ENCODE measurements at regions not wholly inside any gene's neighbourhood (a gene's known extent, or its start where the extent isn't known, plus 50 kb on each side); places are given as distances from the start of the nearest gene placed in this dataset.

DNA sequence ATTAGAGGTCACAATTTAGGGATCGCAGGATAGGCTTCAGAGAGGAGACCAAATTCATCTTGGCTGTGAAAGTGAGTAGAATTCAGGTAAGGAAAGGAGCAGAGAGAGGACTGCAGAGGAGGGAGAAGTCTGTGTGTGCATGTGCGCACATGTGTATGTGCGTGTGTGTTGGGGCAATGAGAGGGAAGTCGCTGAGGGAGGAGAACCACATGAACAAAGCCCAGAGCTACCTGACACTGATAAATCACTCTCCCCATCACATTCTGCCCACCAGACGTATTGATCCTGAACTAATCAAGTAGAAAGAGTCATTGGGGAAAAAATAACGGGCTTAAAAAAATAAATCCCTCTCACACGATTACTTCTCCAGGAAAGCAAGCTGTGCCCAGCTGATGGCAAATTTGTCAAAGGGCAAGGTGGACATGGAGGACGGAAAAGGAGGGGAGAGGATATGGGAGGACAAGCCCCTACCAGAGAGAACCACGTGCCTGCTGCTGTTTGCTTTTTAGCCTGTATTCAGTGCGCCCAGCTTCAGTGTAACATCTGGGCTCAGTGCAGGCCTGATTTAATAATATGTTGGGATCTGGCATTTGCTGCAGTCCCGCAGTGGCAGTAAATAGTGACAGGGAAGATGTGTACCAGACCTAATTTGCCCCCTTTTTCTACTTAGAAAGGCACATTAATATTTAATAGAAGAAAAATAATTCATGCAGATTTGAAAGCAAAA lies 307.5 kb downstream of the C1D start:
- no peak for TF ChIP-seq CTCF (conservative IDR thresholded peaks at IDR 0.05)
- no peak overlapping the region for H3K27ac ChIP-seq

DNA sequence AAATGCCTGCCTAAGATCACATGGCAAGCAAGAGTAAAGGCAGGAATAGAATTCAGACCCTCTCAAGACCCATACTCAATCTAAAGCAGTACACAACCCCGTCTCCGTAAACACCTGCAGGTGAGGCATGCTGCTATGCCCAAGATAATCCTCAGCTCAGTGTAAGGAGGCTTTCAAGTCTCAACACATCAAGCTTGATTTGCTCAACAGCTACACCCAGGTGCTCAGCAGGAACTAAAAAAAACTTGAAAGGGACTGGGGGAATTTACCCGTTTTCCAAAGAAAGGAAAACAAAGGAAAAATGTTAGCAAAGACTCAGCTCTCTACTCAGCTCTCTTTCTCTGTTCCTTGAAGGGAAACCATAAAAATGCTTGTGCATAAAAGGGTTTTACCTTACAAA lies 301.8 kb downstream of the C1D start:
- no peak for TF ChIP-seq CTCF (conservative IDR thresholded peaks at IDR 0.05)
- no peak overlapping the region for H3K27ac ChIP-seq

DNA sequence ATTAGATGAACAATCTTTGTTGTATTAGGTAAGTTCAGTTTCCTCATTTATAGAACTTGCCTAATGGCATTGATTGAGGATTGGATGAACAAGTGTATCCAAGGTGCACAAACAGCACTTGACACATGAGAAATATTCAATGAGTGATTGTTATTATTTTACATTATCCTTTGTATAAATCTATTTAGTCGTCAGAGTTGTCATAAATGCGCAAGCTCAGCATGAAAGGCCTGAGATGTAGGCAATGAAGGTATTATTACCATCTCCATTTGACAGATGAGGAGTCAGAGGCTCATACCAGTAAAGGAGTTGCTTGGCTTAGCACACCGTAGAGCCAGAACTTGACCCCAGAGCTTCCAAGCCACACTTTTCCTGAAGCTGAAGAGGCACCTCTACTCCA lies 291.4 kb downstream of the C1D start:
- no peak overlapping the region for H3K27ac ChIP-seq
- no peak for TF ChIP-seq CTCF (conservative IDR thresholded peaks at IDR 0.05)

GRCh38 chr2:67772216-67773170 lies 290.3 kb downstream of the C1D start:
- TF ChIP-seq CTCF (conservative IDR thresholded peaks at IDR 0.05), result no peak

DNA sequence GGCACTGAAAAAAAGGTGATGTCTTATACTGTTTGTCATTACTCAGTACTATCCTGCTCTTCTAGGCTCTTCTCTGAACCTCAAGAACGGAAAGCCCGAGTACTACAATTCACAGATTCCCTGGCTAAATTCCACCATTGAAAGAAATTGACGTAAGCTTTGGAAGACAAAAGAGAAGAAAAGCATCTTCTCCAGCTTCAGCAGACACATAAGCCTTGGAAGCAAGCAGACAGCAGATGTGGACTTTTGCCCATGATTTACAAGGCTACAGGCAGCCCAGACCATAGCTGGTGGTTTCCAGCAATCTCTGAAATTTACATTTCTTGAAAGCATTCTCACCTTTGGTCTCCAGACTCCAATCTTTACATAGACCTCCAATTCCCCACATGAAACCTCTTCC lies 289.0 kb downstream of the C1D start:
- no peak for TF ChIP-seq CTCF (conservative IDR thresholded peaks at IDR 0.05)
- H3K27ac ChIP-seq, result no peak overlapping the region

More at GRCh38 chr2:67772216-67773170, 290.3 kb downstream of the C1D start:
- H3K27ac ChIP-seq, result no peak overlapping the region

DNA sequence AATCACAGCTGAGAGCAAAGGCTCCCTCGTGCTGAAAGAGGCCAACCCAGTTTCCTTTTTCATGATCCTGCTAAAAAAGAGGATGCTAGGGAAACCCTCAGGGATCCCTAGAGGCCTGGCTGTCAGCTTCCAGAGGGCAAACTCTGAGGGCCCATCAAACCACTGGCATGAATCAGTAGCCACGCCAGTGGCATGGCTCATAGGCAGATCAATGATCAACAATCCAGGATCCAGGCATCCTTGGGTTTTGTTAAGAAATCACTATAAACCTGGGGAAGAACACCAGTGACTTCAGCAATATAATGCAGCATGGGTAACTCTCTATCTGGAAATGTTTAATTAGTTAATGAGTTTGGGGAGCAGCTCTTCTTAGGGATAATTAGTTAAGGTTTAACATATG lies 286.5 kb downstream of the C1D start:
- TF ChIP-seq CTCF (conservative IDR thresholded peaks at IDR 0.05), result no peak

DNA sequence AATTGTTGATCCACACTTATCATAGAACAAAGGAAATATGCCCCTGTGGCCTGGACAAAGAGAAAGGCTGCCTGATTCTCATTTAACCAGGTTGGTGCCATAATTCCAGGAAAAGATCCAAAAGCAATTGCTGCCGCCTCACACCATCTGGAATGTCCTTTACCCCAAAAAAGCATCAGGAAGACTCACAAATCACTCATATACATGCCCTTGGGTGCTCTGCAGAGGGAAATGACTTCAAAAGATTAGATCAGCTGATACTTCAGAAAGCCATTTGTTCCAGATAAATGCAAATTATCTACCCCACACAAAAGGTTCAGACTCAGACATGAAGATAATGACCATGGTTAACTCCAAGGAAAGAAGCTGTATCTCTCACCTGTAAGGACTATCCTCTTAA lies 285.8 kb downstream of the C1D start:
- TF ChIP-seq CTCF (conservative IDR thresholded peaks at IDR 0.05), result no peak
- no peak overlapping the region for H3K27ac ChIP-seq

More for the DNA sequence above, 286.5 kb downstream of the C1D start:
- H3K27ac ChIP-seq, result no peak overlapping the region
